HepG2 (cell line): ENCODE measurements at regions not wholly inside any gene's neighbourhood (a gene's known extent, or its start where the extent isn't known, plus 50 kb on each side); places are given as distances from the start of the nearest gene placed in this dataset.

Source experiments
- ATAC-seq: fragments of 200-7000 bp; cut with Tn5 transposase; 3 replicates; pipeline ENCODE4 v1.9.1; 2020; ENCODE audit warnings: mild to moderate bottlenecking, moderate library complexity
- BruUV-seq: library from RNA; stranded (reverse); fragments of 400-500 nt; replicated peaks from 2 replicates; lab custom pipeline; 2021; lab: Mats Ljungman, UMichigan
- CTCF ChIA-PET: fragments of 300-600 bp; formaldehyde crosslinking; extraction: SDS; loops from one replicate; lab custom pipeline; 2021; ENCODE audit warnings: low total read pairs, inconsistent platforms, low intra/inter-chr PET ratio; lab: Yijun Ruan, JAX
- POLR2A ChIA-PET: fragments of 350-600 bp; sonication (Branson Sonifier 250); formaldehyde crosslinking; loops from one replicate; lab custom pipeline; 2020; ENCODE audit warnings: antibody characterized with exemption, inconsistent platforms; lab: Yijun Ruan, JAX
- DNase-seq: peaks from one replicate; pipeline ENCODE4 v3.0.0-alpha.2; 2015; ENCODE audit warnings: low spot score
- FAIRE-seq: peaks from 3 replicates; lab custom pipeline; 2011; peaks lifted over from hg19 to GRCh38; lab: Jason Lieb, UNC
- H2AFZ ChIP-seq: one replicate; pipeline ENCODE4 v1.6.1; 2011; ENCODE audit warnings: low read length, inconsistent platforms
- H3K27ac ChIP-seq: fragments of 300-600 bp; 3 replicates; pipeline ENCODE4 v1.8.0; 2011; ENCODE audit warnings: mixed run types, mild to moderate bottlenecking, mixed read lengths, low read length, inconsistent platforms; ENCODE audit not compliant: insufficient read depth; ENCODE audit errors: extremely low read length
- H3K27me3 ChIP-seq, 2 experiments: fragments of 200-600 bp in 1 of 2; 2 replicates in 1 of 2; 3 replicates in 1 of 2; pipeline versions ENCODE4 v1.6.0 to v1.8.0; 2011; ENCODE audit warnings: low read length in 2 of 2, mild to moderate bottlenecking in 2 of 2, moderate library complexity in 2 of 2, inconsistent platforms in 1 of 2; ENCODE audit not compliant: insufficient read depth in 2 of 2, control insufficient read depth in 1 of 2
- H3K36me3 ChIP-seq, 2 experiments: fragments of 200-600 bp in 1 of 2; replicated peaks in 1 of 2; 2 replicates in 1 of 2; 3 replicates in 1 of 2; pipeline versions ENCODE4 v1.5.1 to v1.8.0; 2011; ENCODE audit warnings: low read length in 2 of 2, inconsistent platforms in 1 of 2; ENCODE audit not compliant: insufficient read depth in 2 of 2, control insufficient read depth in 1 of 2
- H3K4me1 ChIP-seq: 2 replicates; pipeline ENCODE4 v1.5.1; 2012; ENCODE audit warnings: low read length, inconsistent platforms; ENCODE audit not compliant: insufficient read depth
- H3K4me2 ChIP-seq: 2 replicates; pipeline ENCODE4 v1.6.0; 2011; ENCODE audit warnings: low read depth, low read length, inconsistent platforms
- H3K4me3 ChIP-seq, 3 experiments: fragments of 200-600 bp in 1 of 3; sonication (generic), shearing (Covaris generic) in 1 of 3; replicated peaks in 1 of 3; 2 replicates each; pipeline ENCODE4 v1.5.1; 2011 to 2016; ENCODE audit warnings: low read length in 3 of 3, inconsistent platforms in 2 of 3, low read depth in 2 of 3, mild to moderate bottlenecking in 2 of 3, control low read depth in 1 of 3, mixed read lengths in 1 of 3; ENCODE audit not compliant: insufficient read depth in 1 of 3
- H3K79me2 ChIP-seq: one replicate; pipeline ENCODE4 v1.6.1; 2011; ENCODE audit warnings: low read length, inconsistent platforms; ENCODE audit not compliant: insufficient read depth
- H3K9ac ChIP-seq: 2 replicates; pipeline ENCODE4 v1.6.0; 2011; ENCODE audit warnings: mild to moderate bottlenecking, low read depth, low read length, inconsistent platforms; ENCODE audit not compliant: insufficient read depth
- H3K9me3 ChIP-seq: 2 replicates; pipeline ENCODE4 v1.5.1; 2012; ENCODE audit warnings: mild to moderate bottlenecking, low read length
- H4K20me1 ChIP-seq: 2 replicates; pipeline ENCODE4 v1.6.0; 2011; ENCODE audit warnings: inconsistent platforms, mild to moderate bottlenecking, low read length, moderate library complexity; ENCODE audit not compliant: insufficient read depth
- ARID2 ChIP-seq: sonication (generic); formaldehyde crosslinking; IDR thresholded peaks from 2 replicates; pipeline ENCODE4 v1.8.1; 2022; ENCODE audit warnings: mild to moderate bottlenecking, missing genetic modification reagents, borderline replicate concordance
- JUND ChIP-seq: sonication (generic); formaldehyde crosslinking; IDR thresholded peaks from 2 replicates; pipeline ENCODE4 v1.8.0; 2022; ENCODE audit warnings: mild to moderate bottlenecking, missing genetic modification reagents
- MAFG ChIP-seq: sonication (generic); formaldehyde crosslinking; IDR thresholded peaks from 2 replicates; pipeline ENCODE4 v1.5.1; 2020; ENCODE audit warnings: mild to moderate bottlenecking, missing genetic modification reagents
- RFXAP ChIP-seq: sonication (generic); formaldehyde crosslinking; IDR thresholded peaks from 2 replicates; pipeline ENCODE4 v1.4.0; 2020; ENCODE audit warnings: missing genetic modification reagents, borderline replicate concordance
- ZNF138 ChIP-seq: sonication (generic); formaldehyde crosslinking; IDR thresholded peaks from 2 replicates; pipeline ENCODE4 v1.5.0; 2020; ENCODE audit warnings: mild to moderate bottlenecking, low read depth, missing genetic modification reagents
- ZNF205 ChIP-seq: IDR thresholded peaks from 2 replicates; pipeline ENCODE4 v1.6.1; 2018; ENCODE audit warnings: missing biosample characterization, missing genetic modification reagents
- ZNF430 ChIP-seq: sonication (generic); formaldehyde crosslinking; IDR thresholded peaks from 2 replicates; pipeline ENCODE4 v1.9.0; 2021; ENCODE audit warnings: mild to moderate bottlenecking, missing genetic modification reagents
- ZNF576 ChIP-seq: sonication (generic); formaldehyde crosslinking; IDR thresholded peaks from 2 replicates; pipeline ENCODE4 v1.4.0; 2020; ENCODE audit warnings: mild to moderate bottlenecking, missing genetic modification reagents
- ZNF839 ChIP-seq: sonication (generic); formaldehyde crosslinking; IDR thresholded peaks from 2 replicates; pipeline ENCODE4 v1.4.0; 2020; ENCODE audit warnings: missing genetic modification reagents, mild to moderate bottlenecking, borderline replicate concordance
- WGBS: methylation state at CpG from one replicate; pipeline ENCODE4 v1.1.6; 2017; ENCODE audit warnings: low lambda C conversion rate; 5-methylcytosine and 5-hydroxymethylcytosine counted together
- in situ Hi-C: cut with HindIII; loops from 2 replicates; pipeline ENCODE4 v1.10.0; 2017; ENCODE audit warnings: low pct_unique_long_range_greater_than_20kb; ENCODE audit not compliant: extremely low pct_ligation_motif_present
- intact Hi-C: fragments of 100-400 bp; cut with micrococcal nuclease; formaldehyde crosslinking; loops from one replicate; pipeline ENCODE4 v1.10.0; 2022; ENCODE audit not compliant: unreplicated experiment
- TF ChIP-seq, protein P1 (sequence below): sonication (generic); formaldehyde crosslinking; IDR thresholded peaks from 2 replicates; pipeline ENCODE4 v1.9.0; 2021; ENCODE audit warnings: mild to moderate bottlenecking, missing genetic modification reagents

DNA sequence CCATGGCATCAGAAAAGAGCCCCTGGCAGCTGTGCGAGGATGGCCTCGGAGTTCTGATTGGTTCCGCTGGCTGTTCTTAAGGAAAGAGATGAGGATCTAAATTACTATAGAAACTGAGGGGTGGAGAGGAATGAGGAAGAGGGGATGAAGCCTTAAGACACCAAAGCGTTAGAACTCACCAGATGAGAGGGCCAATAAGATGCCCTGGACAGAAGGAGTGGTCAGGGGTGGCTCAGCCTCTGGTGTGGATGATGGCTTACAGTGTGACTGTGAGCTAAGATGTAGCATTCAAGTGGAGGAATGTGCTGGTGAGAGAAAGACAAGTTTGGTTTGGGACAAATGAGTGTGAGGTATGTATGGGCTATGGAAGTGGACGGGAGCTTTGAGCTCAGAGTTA lies 97.8 kb downstream of the ZFP36L2 start:
- no peak for TF ChIP-seq ZNF430
- TF ChIP-seq, all 625 proteins: peak for 0
- no peak overlapping the region for H3K27ac ChIP-seq
- no peaks in the 10 kb centered on the region for H3K79me2 ChIP-seq
- DNase-seq (no peak), ATAC-seq (no peak), FAIRE-seq (peak; percentile 58)
- H3K4me2 ChIP-seq: no peak overlapping the region
- no peaks in the 10 kb centered on the region for H3K9me3 ChIP-seq
- ChIA-PET CTCF (interaction anchor here (1.5 kb wide), 1 partner anchor 154 kb away, joined by 3 read pairs; no protein-coding TSS in a partner anchor), POLR2A (interaction anchor here (1.1 to 6.3 kb wide), 5 partner anchors 91 to 150 kb away, joined by 3 to 46 read pairs (median 4); partner anchors contain the start of gene ZFP36L2)
- no peaks in the 10 kb centered on the region for H3K27me3 ChIP-seq
- peaks cover 66% of the 10 kb centered on the region for H3K4me1 ChIP-seq
- in situ Hi-C loops: loop anchor here (5.0 kb wide), 3 partner anchors 99 to 354 kb away; partner anchors contain the start of gene ZFP36L2
- no peak overlapping the region for H3K9ac ChIP-seq
- H3K36me3 ChIP-seq: no peaks in the 10 kb centered on the region
- intact Hi-C loops: loop anchor here (5.0 kb wide), 2 partner anchors 106 to 301 kb away; no protein-coding TSS in a partner anchor
- WGBS: 84% methylated on average over 5 of the region's 5 CpGs
- H2AFZ ChIP-seq: no peak overlapping the region
- H3K4me3 ChIP-seq: no peak overlapping the region
- no peaks in the 10 kb centered on the region for H4K20me1 ChIP-seq
- BruUV-seq: no TSS peak

- FAIRE-seq: no peak
- Histone ChIP-seq H3K27ac (no peak overlapping the region), H3K9me3 (no peaks in the 10 kb centered on the region), H3K36me3 (no peaks in the 10 kb centered on the region), H3K27me3 (no peaks in the 10 kb centered on the region), H3K4me3 (no peak overlapping the region), H3K4me1 (peaks cover 61% of the 10 kb centered on the region), H3K79me2 (no peaks in the 10 kb centered on the region), H4K20me1 (no peaks in the 10 kb centered on the region), H2AFZ (no peak overlapping the region), H3K4me2 (no peak overlapping the region), H3K9ac (no peak overlapping the region)
- 96% methylated on average over 8 of the region's 8 CpGs for whole genome bisulfite sequencing
- CTCF ChIA-PET: interaction anchor here (0.7 to 1.9 kb wide), 6 partner anchors 102 to 356 kb away, joined by 3 to 10 read pairs (median 6); no protein-coding TSS in a partner anchor
- no TSS peak for BruUV-seq
- no peak for DNase-seq
- ATAC-seq: no peak
- in situ Hi-C loops (loop anchor here (5.0 kb wide), 3 partner anchors 99 to 354 kb away; partner anchors contain the start of gene ZFP36L2), intact Hi-C loops (loop anchor here (1.0 to 5.0 kb wide), 4 partner anchors 106 to 410 kb away; no protein-coding TSS in a partner anchor)
- POLR2A ChIA-PET: interaction anchor here (0.7 to 6.3 kb wide), 6 partner anchors 92 to 150 kb away, joined by 3 to 46 read pairs (median 4); partner anchors contain the start of gene ZFP36L2
- TF ChIP-seq ARID2 (CRISPR knock-in tag) (peak; percentile 9; the same call in 1 of the 2 replicates), JUND (CRISPR knock-in tag) (0 out of 2 replicates have a peak, but pooled peaks have one; percentile 4), ZNF205 (CRISPR knock-in tag) (no peak), ZNF839 (peak; percentile 7; the same call in 1 of the 2 replicates), RFXAP (CRISPR knock-in tag) (no peak), ZNF138 (no peak), MAFG (CRISPR knock-in tag) (no peak), ZNF576 (0 out of 2 replicates have a peak, but pooled peaks have one; percentile 1)
- TF ChIP-seq, protein P1, sequence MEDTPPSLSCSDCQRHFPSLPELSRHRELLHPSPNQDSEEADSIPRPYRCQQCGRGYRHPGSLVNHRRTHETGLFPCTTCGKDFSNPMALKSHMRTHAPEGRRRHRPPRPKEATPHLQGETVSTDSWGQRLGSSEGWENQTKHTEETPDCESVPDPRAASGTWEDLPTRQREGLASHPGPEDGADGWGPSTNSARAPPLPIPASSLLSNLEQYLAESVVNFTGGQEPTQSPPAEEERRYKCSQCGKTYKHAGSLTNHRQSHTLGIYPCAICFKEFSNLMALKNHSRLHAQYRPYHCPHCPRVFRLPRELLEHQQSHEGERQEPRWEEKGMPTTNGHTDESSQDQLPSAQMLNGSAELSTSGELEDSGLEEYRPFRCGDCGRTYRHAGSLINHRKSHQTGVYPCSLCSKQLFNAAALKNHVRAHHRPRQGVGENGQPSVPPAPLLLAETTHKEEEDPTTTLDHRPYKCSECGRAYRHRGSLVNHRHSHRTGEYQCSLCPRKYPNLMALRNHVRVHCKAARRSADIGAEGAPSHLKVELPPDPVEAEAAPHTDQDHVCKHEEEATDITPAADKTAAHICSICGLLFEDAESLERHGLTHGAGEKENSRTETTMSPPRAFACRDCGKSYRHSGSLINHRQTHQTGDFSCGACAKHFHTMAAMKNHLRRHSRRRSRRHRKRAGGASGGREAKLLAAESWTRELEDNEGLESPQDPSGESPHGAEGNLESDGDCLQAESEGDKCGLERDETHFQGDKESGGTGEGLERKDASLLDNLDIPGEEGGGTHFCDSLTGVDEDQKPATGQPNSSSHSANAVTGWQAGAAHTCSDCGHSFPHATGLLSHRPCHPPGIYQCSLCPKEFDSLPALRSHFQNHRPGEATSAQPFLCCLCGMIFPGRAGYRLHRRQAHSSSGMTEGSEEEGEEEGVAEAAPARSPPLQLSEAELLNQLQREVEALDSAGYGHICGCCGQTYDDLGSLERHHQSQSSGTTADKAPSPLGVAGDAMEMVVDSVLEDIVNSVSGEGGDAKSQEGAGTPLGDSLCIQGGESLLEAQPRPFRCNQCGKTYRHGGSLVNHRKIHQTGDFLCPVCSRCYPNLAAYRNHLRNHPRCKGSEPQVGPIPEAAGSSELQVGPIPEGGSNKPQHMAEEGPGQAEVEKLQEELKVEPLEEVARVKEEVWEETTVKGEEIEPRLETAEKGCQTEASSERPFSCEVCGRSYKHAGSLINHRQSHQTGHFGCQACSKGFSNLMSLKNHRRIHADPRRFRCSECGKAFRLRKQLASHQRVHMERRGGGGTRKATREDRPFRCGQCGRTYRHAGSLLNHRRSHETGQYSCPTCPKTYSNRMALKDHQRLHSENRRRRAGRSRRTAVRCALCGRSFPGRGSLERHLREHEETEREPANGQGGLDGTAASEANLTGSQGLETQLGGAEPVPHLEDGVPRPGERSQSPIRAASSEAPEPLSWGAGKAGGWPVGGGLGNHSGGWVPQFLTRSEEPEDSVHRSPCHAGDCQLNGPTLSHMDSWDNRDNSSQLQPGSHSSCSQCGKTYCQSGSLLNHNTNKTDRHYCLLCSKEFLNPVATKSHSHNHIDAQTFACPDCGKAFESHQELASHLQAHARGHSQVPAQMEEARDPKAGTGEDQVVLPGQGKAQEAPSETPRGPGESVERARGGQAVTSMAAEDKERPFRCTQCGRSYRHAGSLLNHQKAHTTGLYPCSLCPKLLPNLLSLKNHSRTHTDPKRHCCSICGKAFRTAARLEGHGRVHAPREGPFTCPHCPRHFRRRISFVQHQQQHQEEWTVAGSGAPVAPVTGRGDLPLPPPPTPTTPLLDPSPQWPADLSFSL (CRISPR knock-in tag): 0 out of 2 replicates have a peak, but pooled peaks have one; percentile 31
Measured at GRCh38 chr2:43127941-43128558, 98.4 kb downstream of the ZFP36L2 start.
